ENCODE measurements at regions not wholly inside any gene's neighbourhood (a gene's known extent, or its start where the extent isn't known, plus 50 kb on each side); places are given as distances from the start of the nearest gene placed in this dataset.

DNA sequence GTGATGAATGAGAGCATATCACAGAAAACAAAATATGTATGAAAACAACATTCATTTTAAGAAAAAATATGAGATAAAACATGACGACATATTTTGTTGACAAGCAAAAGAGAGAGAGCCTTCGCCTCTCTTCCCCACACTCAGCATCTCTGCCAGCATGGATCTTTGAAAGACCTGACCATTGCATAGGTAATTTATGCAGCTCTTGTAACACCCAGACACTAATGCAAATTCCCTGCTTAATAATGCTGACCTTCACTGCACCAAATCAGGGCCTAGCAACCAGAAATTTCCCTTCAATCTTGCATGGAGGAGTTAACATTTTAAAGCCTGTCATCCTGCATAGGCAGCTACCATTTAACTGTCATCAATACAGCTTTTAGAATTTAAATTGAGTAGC, 50.0 kb upstream of the CNR1 start:
- TF ChIP-seq, protein P1, sequence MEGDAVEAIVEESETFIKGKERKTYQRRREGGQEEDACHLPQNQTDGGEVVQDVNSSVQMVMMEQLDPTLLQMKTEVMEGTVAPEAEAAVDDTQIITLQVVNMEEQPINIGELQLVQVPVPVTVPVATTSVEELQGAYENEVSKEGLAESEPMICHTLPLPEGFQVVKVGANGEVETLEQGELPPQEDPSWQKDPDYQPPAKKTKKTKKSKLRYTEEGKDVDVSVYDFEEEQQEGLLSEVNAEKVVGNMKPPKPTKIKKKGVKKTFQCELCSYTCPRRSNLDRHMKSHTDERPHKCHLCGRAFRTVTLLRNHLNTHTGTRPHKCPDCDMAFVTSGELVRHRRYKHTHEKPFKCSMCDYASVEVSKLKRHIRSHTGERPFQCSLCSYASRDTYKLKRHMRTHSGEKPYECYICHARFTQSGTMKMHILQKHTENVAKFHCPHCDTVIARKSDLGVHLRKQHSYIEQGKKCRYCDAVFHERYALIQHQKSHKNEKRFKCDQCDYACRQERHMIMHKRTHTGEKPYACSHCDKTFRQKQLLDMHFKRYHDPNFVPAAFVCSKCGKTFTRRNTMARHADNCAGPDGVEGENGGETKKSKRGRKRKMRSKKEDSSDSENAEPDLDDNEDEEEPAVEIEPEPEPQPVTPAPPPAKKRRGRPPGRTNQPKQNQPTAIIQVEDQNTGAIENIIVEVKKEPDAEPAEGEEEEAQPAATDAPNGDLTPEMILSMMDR (IDR thresholded peaks at IDR 0.05), result no peak
